HL-60 (cell line): ENCODE measurements at regions not wholly inside any gene's neighbourhood (a gene's known extent, or its start where the extent isn't known, plus 50 kb on each side); places are given as distances from the start of the nearest gene placed in this dataset.

Experiments used
- DNase-seq, 2 experiments: peaks; one replicate each; pipeline ENCODE4 v3.0.0-alpha.2; 2010 to 2020; ENCODE audit warnings: low read depth in 1 of 2, low spot score in 1 of 2
- H3K27ac ChIP-seq: fragments of 250-450 bp; sonication (Bioruptor Pico); replicated peaks from 2 replicates; pipeline ENCODE4 v1.5.1; 2020; ENCODE audit warnings: mild to moderate bottlenecking, moderate library complexity
- H3K27me3 ChIP-seq: fragments of 250-450 bp; sonication (Bioruptor Pico); 2 replicates; pipeline ENCODE4 v1.5.1; 2021; ENCODE audit warnings: mild to moderate bottlenecking, moderate library complexity; ENCODE audit not compliant: insufficient read depth, poor library complexity, severe bottlenecking
- H3K4me3 ChIP-seq: replicated peaks from 2 replicates; pipeline ENCODE4 v1.5.1; 2011; ENCODE audit warnings: mild to moderate bottlenecking, control low read depth, low read length; ENCODE audit not compliant: insufficient read depth
- GABPA ChIP-seq: IDR thresholded peaks from 2 replicates; pipeline ENCODE4 v1.6.1; 2012; ENCODE audit warnings: low read depth
- POLR2AphosphoS5 ChIP-seq: IDR thresholded peaks from 2 replicates; pipeline ENCODE4 v1.6.1; 2012; ENCODE audit warnings: low read depth
- SPI1 ChIP-seq: IDR thresholded peaks from 2 replicates; pipeline ENCODE4 v1.6.1; 2012; ENCODE audit warnings: low read depth, mild to moderate bottlenecking, borderline replicate concordance
- TF ChIP-seq, protein P1 (sequence below): IDR thresholded peaks from one replicate; pipeline ENCODE4 v1.5.1; 2011; ENCODE audit warnings: low read length, control low read depth, inconsistent platforms; ENCODE audit not compliant: insufficient read depth
- TF ChIP-seq, protein P2 (sequence below): IDR thresholded peaks from 2 replicates; pipeline ENCODE4 v1.6.1; 2012; ENCODE audit warnings: low read depth; ENCODE audit not compliant: insufficient replicate concordance

DNA sequence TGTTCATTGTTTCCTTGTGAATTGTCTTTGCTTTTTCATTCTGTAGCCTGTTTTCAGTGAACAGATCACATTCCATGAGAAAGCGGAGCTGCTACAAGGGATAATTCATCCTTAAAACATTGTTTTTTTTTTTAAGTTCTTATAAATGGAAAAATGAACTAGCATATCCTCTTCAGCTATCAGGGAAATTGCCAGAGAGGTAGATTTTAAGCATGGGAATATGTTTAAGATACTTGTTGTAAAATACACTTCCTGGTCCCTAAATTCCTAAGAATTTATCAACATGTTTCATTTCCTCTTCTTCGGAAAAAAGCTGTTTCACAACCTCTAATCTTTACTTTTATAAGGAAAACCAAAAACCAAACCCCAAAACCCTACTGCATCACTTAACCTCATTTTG, 238.0 kb downstream of the POSTN start:
- Histone ChIP-seq H3K27ac (no peak overlapping the region), H3K4me3 (no peak overlapping the region), H3K27me3 (no peaks in the 10 kb centered on the region)
- TF ChIP-seq SPI1: no peak
- TF ChIP-seq POLR2AphosphoS5: no peak
- TF ChIP-seq GABPA: no peak
- TF ChIP-seq, protein P1, sequence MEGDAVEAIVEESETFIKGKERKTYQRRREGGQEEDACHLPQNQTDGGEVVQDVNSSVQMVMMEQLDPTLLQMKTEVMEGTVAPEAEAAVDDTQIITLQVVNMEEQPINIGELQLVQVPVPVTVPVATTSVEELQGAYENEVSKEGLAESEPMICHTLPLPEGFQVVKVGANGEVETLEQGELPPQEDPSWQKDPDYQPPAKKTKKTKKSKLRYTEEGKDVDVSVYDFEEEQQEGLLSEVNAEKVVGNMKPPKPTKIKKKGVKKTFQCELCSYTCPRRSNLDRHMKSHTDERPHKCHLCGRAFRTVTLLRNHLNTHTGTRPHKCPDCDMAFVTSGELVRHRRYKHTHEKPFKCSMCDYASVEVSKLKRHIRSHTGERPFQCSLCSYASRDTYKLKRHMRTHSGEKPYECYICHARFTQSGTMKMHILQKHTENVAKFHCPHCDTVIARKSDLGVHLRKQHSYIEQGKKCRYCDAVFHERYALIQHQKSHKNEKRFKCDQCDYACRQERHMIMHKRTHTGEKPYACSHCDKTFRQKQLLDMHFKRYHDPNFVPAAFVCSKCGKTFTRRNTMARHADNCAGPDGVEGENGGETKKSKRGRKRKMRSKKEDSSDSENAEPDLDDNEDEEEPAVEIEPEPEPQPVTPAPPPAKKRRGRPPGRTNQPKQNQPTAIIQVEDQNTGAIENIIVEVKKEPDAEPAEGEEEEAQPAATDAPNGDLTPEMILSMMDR: no peak
- TF ChIP-seq, protein P2, sequence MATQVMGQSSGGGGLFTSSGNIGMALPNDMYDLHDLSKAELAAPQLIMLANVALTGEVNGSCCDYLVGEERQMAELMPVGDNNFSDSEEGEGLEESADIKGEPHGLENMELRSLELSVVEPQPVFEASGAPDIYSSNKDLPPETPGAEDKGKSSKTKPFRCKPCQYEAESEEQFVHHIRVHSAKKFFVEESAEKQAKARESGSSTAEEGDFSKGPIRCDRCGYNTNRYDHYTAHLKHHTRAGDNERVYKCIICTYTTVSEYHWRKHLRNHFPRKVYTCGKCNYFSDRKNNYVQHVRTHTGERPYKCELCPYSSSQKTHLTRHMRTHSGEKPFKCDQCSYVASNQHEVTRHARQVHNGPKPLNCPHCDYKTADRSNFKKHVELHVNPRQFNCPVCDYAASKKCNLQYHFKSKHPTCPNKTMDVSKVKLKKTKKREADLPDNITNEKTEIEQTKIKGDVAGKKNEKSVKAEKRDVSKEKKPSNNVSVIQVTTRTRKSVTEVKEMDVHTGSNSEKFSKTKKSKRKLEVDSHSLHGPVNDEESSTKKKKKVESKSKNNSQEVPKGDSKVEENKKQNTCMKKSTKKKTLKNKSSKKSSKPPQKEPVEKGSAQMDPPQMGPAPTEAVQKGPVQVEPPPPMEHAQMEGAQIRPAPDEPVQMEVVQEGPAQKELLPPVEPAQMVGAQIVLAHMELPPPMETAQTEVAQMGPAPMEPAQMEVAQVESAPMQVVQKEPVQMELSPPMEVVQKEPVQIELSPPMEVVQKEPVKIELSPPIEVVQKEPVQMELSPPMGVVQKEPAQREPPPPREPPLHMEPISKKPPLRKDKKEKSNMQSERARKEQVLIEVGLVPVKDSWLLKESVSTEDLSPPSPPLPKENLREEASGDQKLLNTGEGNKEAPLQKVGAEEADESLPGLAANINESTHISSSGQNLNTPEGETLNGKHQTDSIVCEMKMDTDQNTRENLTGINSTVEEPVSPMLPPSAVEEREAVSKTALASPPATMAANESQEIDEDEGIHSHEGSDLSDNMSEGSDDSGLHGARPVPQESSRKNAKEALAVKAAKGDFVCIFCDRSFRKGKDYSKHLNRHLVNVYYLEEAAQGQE: no peak
- no peak for DNase-seq

DNA sequence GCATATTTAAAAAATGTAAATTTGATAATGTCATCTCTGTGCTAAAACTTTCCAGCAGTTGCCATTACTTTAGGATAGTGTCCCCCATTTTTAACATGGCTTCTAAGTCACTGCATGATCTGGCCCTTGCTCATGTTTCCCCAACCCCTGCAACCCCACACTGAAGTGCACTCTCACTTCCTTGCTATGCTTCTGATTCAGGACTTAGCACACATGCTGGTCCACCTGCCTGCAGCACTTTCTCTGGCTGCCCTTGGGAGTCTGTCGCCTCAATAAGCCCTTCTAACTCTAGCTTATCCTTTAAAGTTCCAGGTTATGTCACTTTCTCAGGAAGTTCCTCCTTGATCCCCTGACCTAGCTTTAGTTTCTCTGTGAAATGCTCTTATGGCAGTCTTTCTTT, 241.0 kb downstream of the POSTN start:
- Histone ChIP-seq H3K27ac (no peak overlapping the region), H3K27me3 (no peaks in the 10 kb centered on the region), H3K4me3 (no peak overlapping the region)
- TF ChIP-seq, protein P2: no peak
- no peak for TF ChIP-seq GABPA
- TF ChIP-seq POLR2AphosphoS5: no peak
- no peak for TF ChIP-seq SPI1
- TF ChIP-seq, protein P1: no peak
- no peak for DNase-seq

DNA sequence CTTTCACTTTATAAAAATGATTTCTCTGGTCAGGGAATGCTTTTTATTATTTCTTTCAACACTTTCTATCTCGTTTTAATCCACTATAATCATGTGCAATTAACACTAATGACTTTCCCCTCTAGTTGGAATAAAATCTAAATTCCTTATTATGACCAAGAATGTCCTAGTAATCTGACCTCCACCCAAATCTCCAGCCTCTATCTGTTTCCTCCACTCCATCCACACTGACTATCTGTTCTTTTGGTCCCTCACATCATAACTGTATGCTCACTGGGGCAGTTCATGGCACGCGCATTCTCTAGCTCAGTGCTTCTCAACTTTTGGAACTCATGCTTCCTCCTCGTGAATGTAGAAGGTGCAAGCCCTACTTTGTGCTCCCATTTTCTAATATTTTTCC, 244.7 kb downstream of the POSTN start:
- H3K27ac ChIP-seq: no peak overlapping the region
- H3K4me3 ChIP-seq: no peak overlapping the region
- no peak for DNase-seq
- no peaks in the 10 kb centered on the region for H3K27me3 ChIP-seq
- TF ChIP-seq SPI1 (no peak), GABPA (no peak), POLR2AphosphoS5 (no peak)
- TF ChIP-seq, protein P1: no peak
- TF ChIP-seq, protein P2: no peak
